H1 (cell line): ENCODE measurements at regions not wholly inside any gene's neighbourhood (a gene's known extent, or its start where the extent isn't known, plus 50 kb on each side); places are given as distances from the start of the nearest gene placed in this dataset.

Experiments
- CTCF ChIA-PET: fragments of 300-600 bp; sonication (Branson Sonifier 250); formaldehyde crosslinking; loops from one replicate; lab custom pipeline; 2021; ENCODE audit not compliant: partially characterized antibody; lab: Charles Lee
- POLR2A ChIA-PET: fragments of 300-600 bp; sonication (Branson Sonifier 250); formaldehyde crosslinking; loops from one replicate; lab custom pipeline; 2021; ENCODE audit warnings: inconsistent platforms; ENCODE audit not compliant: partially characterized antibody; lab: Charles Lee
- DNase-seq, 2 experiments: peaks; one replicate each; pipeline versions ENCODE4 v3.0.0 to v3.0.0-alpha.2; 2010 to 2022; ENCODE audit warnings: low spot score in 2 of 2, low read depth in 1 of 2, mixed read lengths in 1 of 2
- FAIRE-seq: peaks from 2 replicates; lab custom pipeline; 2011; peaks lifted over from hg19 to GRCh38; lab: Jason Lieb, UNC
- H2AFZ ChIP-seq: 2 replicates; pipeline ENCODE4 v1.8.1; 2012; ENCODE audit warnings: low read length, inconsistent platforms
- H2AK5ac ChIP-seq: 2 replicates; pipeline ENCODE4 v1.6.1; 2013; ENCODE audit warnings: low read depth, low read length
- H2BK120ac ChIP-seq: replicated peaks from 2 replicates; pipeline ENCODE3; 2013; ENCODE audit warnings: low read depth, low read length, inconsistent platforms
- H2BK12ac ChIP-seq: 2 replicates; pipeline ENCODE4 v1.6.1; 2013; ENCODE audit warnings: low read depth, low read length
- H2BK15ac ChIP-seq: 2 replicates; pipeline ENCODE4 v1.6.1; 2013; ENCODE audit warnings: low read length
- H2BK20ac ChIP-seq: 2 replicates; pipeline ENCODE4 v1.6.1; 2013; ENCODE audit warnings: low read length
- H2BK5ac ChIP-seq: 2 replicates; pipeline ENCODE4 v1.6.1; 2013; ENCODE audit warnings: low read depth, low read length
- H3K14ac ChIP-seq: 2 replicates; pipeline ENCODE4 v1.6.1; 2013; ENCODE audit warnings: inconsistent platforms; ENCODE audit not compliant: insufficient read length
- H3K18ac ChIP-seq: 2 replicates; pipeline ENCODE4 v1.6.1; 2013; ENCODE audit warnings: low read length; ENCODE audit errors: extremely low read depth
- H3K23ac ChIP-seq: 2 replicates; pipeline ENCODE4 v1.6.1; 2013; ENCODE audit warnings: inconsistent platforms; ENCODE audit not compliant: insufficient read length
- H3K23me2 ChIP-seq: 2 replicates; pipeline ENCODE4 v1.6.1; 2013; ENCODE audit warnings: low read depth, low read length
- H3K27ac ChIP-seq: 2 replicates; pipeline ENCODE4 v1.6.1; 2011; ENCODE audit warnings: low read depth, low read length, inconsistent platforms
- H3K27me3 ChIP-seq, 4 experiments: replicated peaks in 1 of 4; 1 replicate in 1 of 4; 2 replicates in 3 of 4; pipeline versions ENCODE4 v1.6.1 to v1.8.1; 2011 to 2013; ENCODE audit warnings: low read length in 3 of 4, mild to moderate bottlenecking in 3 of 4, inconsistent platforms in 2 of 4, mixed read lengths in 2 of 4, moderate library complexity in 1 of 4; ENCODE audit not compliant: control insufficient read depth in 3 of 4, insufficient read depth in 3 of 4; ENCODE audit errors: extremely low read depth in 1 of 4
- H3K36me3 ChIP-seq, 4 experiments: 2 replicates each; pipeline versions ENCODE4 v1.6.1 to v1.8.1; 2011 to 2013; ENCODE audit warnings: mild to moderate bottlenecking in 4 of 4, low read length in 3 of 4, moderate library complexity in 2 of 4, control low read depth in 1 of 4, inconsistent platforms in 1 of 4; ENCODE audit not compliant: insufficient read depth in 4 of 4, control insufficient read depth in 2 of 4
- H3K4ac ChIP-seq: replicated peaks from 2 replicates; pipeline ENCODE3; 2013; ENCODE audit warnings: low read length, low read depth, mixed read lengths, inconsistent platforms; ENCODE audit not compliant: insufficient read length
- H3K4me1 ChIP-seq, 4 experiments: replicated peaks in 1 of 4; 1 replicate in 1 of 4; 2 replicates in 3 of 4; pipeline versions ENCODE4 v1.6.1 to v1.8.1; 2011 to 2013; ENCODE audit warnings: low read length in 3 of 4, inconsistent platforms in 2 of 4, mixed read lengths in 1 of 4; ENCODE audit not compliant: insufficient read depth in 4 of 4, control insufficient read depth in 3 of 4
- H3K4me2 ChIP-seq, 2 experiments: 2 replicates each; pipeline versions ENCODE4 v1.6.1 to v1.8.1; 2011 to 2013; ENCODE audit warnings: low read depth in 2 of 2, low read length in 2 of 2, control low read depth in 1 of 2, inconsistent platforms in 1 of 2, mild to moderate bottlenecking in 1 of 2; ENCODE audit not compliant: insufficient read depth in 1 of 2
- H3K4me3 ChIP-seq, 4 experiments: fragments of 200-600, 300-600 bp in 1 of 4; sonication (generic), shearing (Covaris generic), sonication (Bioruptor Twin) in 1 of 4; 2 replicates each; pipeline versions ENCODE4 v1.5.1 to v1.8.1; 2011 to 2016; ENCODE audit warnings: low read length in 4 of 4, low read depth in 3 of 4, control low read depth in 2 of 4, inconsistent platforms in 2 of 4, mild to moderate bottlenecking in 2 of 4, mixed read lengths in 1 of 4, moderate library complexity in 1 of 4; ENCODE audit not compliant: insufficient read depth in 2 of 4; ENCODE audit errors: extremely low read depth in 1 of 4
- H3K56ac ChIP-seq: replicated peaks from 2 replicates; pipeline ENCODE3; 2013; ENCODE audit warnings: low read depth, mild to moderate bottlenecking, mixed read lengths, low read length, inconsistent platforms; ENCODE audit not compliant: insufficient read length
- H3K79me1 ChIP-seq: 2 replicates; pipeline ENCODE4 v1.6.1; 2013; ENCODE audit warnings: low read depth, low read length, control low read depth
- H3K79me2 ChIP-seq, 2 experiments: 2 replicates each; pipeline versions ENCODE4 v1.6.1 to v1.8.1; 2012 to 2013; ENCODE audit warnings: low read length in 2 of 2, mild to moderate bottlenecking in 2 of 2, inconsistent platforms in 1 of 2; ENCODE audit not compliant: insufficient read depth in 2 of 2, control insufficient read depth in 1 of 2
- H3K9ac ChIP-seq, 4 experiments: replicated peaks in 1 of 4; 1 replicate in 1 of 4; 2 replicates in 3 of 4; pipeline versions ENCODE4 v1.6.1 to v1.8.1; 2011 to 2013; ENCODE audit warnings: low read depth in 3 of 4, low read length in 3 of 4, control low read depth in 2 of 4, mild to moderate bottlenecking in 2 of 4, moderate library complexity in 2 of 4, inconsistent platforms in 1 of 4; ENCODE audit errors: extremely low read depth in 1 of 4
- H3K9me3 ChIP-seq, 2 experiments: 2 replicates each; pipeline versions ENCODE4 v1.6.1 to v1.8.1; 2012 to 2013; ENCODE audit warnings: mild to moderate bottlenecking in 2 of 2, moderate library complexity in 2 of 2, control low read depth in 1 of 2, inconsistent platforms in 1 of 2, low read depth in 1 of 2, low read length in 1 of 2, mixed read lengths in 1 of 2; ENCODE audit not compliant: insufficient read depth in 2 of 2
- H4K20me1 ChIP-seq, 2 experiments: replicated peaks in 1 of 2; 2 replicates each; pipeline versions ENCODE3 to v1.8.1; 2011 to 2013; ENCODE audit warnings: inconsistent platforms in 2 of 2, low read length in 2 of 2, mild to moderate bottlenecking in 1 of 2; ENCODE audit not compliant: insufficient read depth in 2 of 2, control insufficient read depth in 1 of 2
- H4K5ac ChIP-seq: 2 replicates; pipeline ENCODE4 v1.6.1; 2013; ENCODE audit warnings: low read length, low read depth, mixed read lengths, inconsistent platforms; ENCODE audit not compliant: insufficient read length
- H4K8ac ChIP-seq: 2 replicates; pipeline ENCODE4 v1.8.0; 2013; ENCODE audit warnings: mild to moderate bottlenecking, moderate library complexity, low read length, inconsistent platforms; ENCODE audit not compliant: insufficient read depth; ENCODE audit errors: extremely low read depth
- H4K91ac ChIP-seq: replicated peaks from 2 replicates; pipeline ENCODE3; 2013; ENCODE audit warnings: low read length, mixed read lengths, inconsistent platforms; ENCODE audit not compliant: insufficient read length
- ASH2L ChIP-seq: fragments of 200-600, 300-600 bp; sonication (generic); IDR thresholded peaks from one replicate; pipeline ENCODE4 v1.7.1; 2017; ENCODE audit warnings: low read length
- ATF2 ChIP-seq: IDR thresholded peaks from 2 replicates; pipeline ENCODE4 v1.6.1; 2012; ENCODE audit warnings: low read length, inconsistent platforms
- BACH1 ChIP-seq: IDR thresholded peaks from 2 replicates; pipeline ENCODE4 v1.6.1; 2012; ENCODE audit warnings: low read length, improper control_type of control experiment
- CREB1 ChIP-seq: IDR thresholded peaks from 2 replicates; pipeline ENCODE4 v1.6.1; 2012; ENCODE audit warnings: inconsistent platforms
- EP300 ChIP-seq, 2 experiments: IDR thresholded peaks; 1 replicate in 1 of 2; 2 replicates in 1 of 2; pipeline ENCODE4 v1.6.1; 2011 to 2012; ENCODE audit warnings: low read depth in 2 of 2, low read length in 2 of 2, mild to moderate bottlenecking in 2 of 2, borderline replicate concordance in 1 of 2, inconsistent platforms in 1 of 2, moderate library complexity in 1 of 2
- GTF2F1 ChIP-seq: IDR thresholded peaks from 2 replicates; pipeline ENCODE4 v1.6.1; 2012; ENCODE audit warnings: low read depth, low read length, improper control_type of control experiment, borderline replicate concordance
- HDAC2 ChIP-seq, 2 experiments: fragments of 300-600 bp in 1 of 2; sonication (generic) in 1 of 2; IDR thresholded peaks; 2 replicates each; pipeline ENCODE4 v1.6.1; 2011 to 2012; ENCODE audit warnings: low read depth in 2 of 2, low read length in 2 of 2, mild to moderate bottlenecking in 2 of 2, moderate library complexity in 2 of 2, borderline replicate concordance in 1 of 2, inconsistent platforms in 1 of 2
- NRF1 ChIP-seq: IDR thresholded peaks from 2 replicates; pipeline ENCODE4 v1.6.1; 2011; ENCODE audit warnings: mild to moderate bottlenecking, low read depth, low read length, improper control_type of control experiment
- RXRA ChIP-seq: IDR thresholded peaks from 2 replicates; pipeline ENCODE4 v1.6.1; 2011; ENCODE audit warnings: low read depth, mild to moderate bottlenecking, low read length, moderate library complexity; ENCODE audit not compliant: insufficient read depth
- SIRT6 ChIP-seq: IDR thresholded peaks from one replicate; pipeline ENCODE4 v1.7.1; 2012; ENCODE audit warnings: low read length, inconsistent platforms
- SP4 ChIP-seq: IDR thresholded peaks from 2 replicates; pipeline ENCODE4 v1.6.1; 2012; ENCODE audit warnings: low read length, inconsistent platforms
- TBP ChIP-seq: IDR thresholded peaks from 2 replicates; pipeline ENCODE4 v1.6.1; 2011; ENCODE audit warnings: low read depth, low read length, improper control_type of control experiment
- USF2 ChIP-seq: IDR thresholded peaks from 2 replicates; pipeline ENCODE4 v1.6.1; 2011; ENCODE audit warnings: low read length, improper control_type of control experiment
- WGBS, 2 experiments: shearing (Covaris generic) in 1 of 2; methylation state at CpG; one replicate each; pipeline versions ENCODE4 v1.1.6 to v1.1.7; 2013 to 2015; ENCODE audit warnings: low lambda C conversion rate in 2 of 2, mixed read lengths in 2 of 2, inconsistent platforms in 1 of 2, low coverage in 1 of 2, missing lambda C conversion rate in 1 of 2; ENCODE audit not compliant: insufficient replicate concordance in 2 of 2, insufficient coverage in 1 of 2, insufficient read length in 1 of 2; ENCODE audit errors: extremely low coverage in 1 of 2, missing lambda C conversion rate in 1 of 2; 5-methylcytosine and 5-hydroxymethylcytosine counted together

GRCh38 chr3:161969867-161970266 lies 473.3 kb downstream of the OTOL1 start:
- Histone ChIP-seq H4K91ac (no peak overlapping the region), H2BK20ac (no peak overlapping the region), H2BK12ac (no peak overlapping the region), H3K4me3 (no peak overlapping the region), H3K14ac (no peak overlapping the region), H3K79me1 (no peaks in the 10 kb centered on the region), H3K4me2 (no peak overlapping the region), H3K79me2 (no peaks in the 10 kb centered on the region), H3K4ac (no peak overlapping the region), H3K36me3 (no peaks in the 10 kb centered on the region), H2BK120ac (no peak overlapping the region), H2BK5ac (no peak overlapping the region), H4K20me1 (no peaks in the 10 kb centered on the region), H3K9ac (no peak overlapping the region), H3K56ac (no peak overlapping the region), H3K18ac (no peak overlapping the region), H3K23me2 (no peaks in the 10 kb centered on the region), H2BK15ac (no peak overlapping the region), H4K8ac (no peak overlapping the region), H3K27ac (no peak overlapping the region), H3K4me1 (no peaks in the 10 kb centered on the region), H2AK5ac (no peak overlapping the region), H2AFZ (no peak overlapping the region), H3K27me3 (no peaks in the 10 kb centered on the region), H3K9me3 (no peaks in the 10 kb centered on the region), H3K23ac (no peak overlapping the region), H4K5ac (no peak overlapping the region)
- 90% methylated on average over 2 of the region's 2 CpGs; no CpG with 5 or more reads in 1 of the 2 experiments for WGBS, 2 experiments
- FAIRE-seq: no peak
- ChIA-PET CTCF (interaction anchor here (1.5 kb wide), 1 partner anchor 116 kb away, joined by 4 read pairs; no protein-coding TSS in a partner anchor), POLR2A (no interaction called here)
- no peak for DNase-seq
- TF ChIP-seq HDAC2 (IDR thresholded peaks at IDR 0.05; ENCODE audit: borderline replicate concordance in 1 of 2, low read depth in 2 of 2, low read length in 2 of 2) (no peak), CREB1 (no peak), NRF1 (no peak), BACH1 (no peak), SIRT6 (no peak), RXRA (no peak), USF2 (no peak), ATF2 (no peak), SP4 (no peak), EP300 (IDR thresholded peaks at IDR 0.05; ENCODE audit: borderline replicate concordance in 1 of 2, low read depth in 2 of 2, low read length in 2 of 2) (no peak), TBP (no peak), GTF2F1 (no peak), ASH2L (no peak)
